PC-3 (cell line): ENCODE measurements at regions not wholly inside any gene's neighbourhood (a gene's known extent, or its start where the extent isn't known, plus 50 kb on each side); places are given as distances from the start of the nearest gene placed in this dataset.

ENCODE experiments used
- ATAC-seq: fragments of 200-7000 bp; cut with Tn5 transposase; 2 replicates; pipeline ENCODE4 v1.9.1; 2020; ENCODE audit warnings: mild to moderate bottlenecking, moderate library complexity
- BruUV-seq: library from RNA; stranded (reverse); fragments of 400-500 nt; replicated peaks from 2 replicates; lab custom pipeline; 2021; lab: Mats Ljungman, UMichigan
- CTCF ChIA-PET: fragments of 300-600 bp; sonication (Branson Sonifier 250); formaldehyde crosslinking; loops from one replicate; lab custom pipeline; 2022; ENCODE audit warnings: antibody characterized with exemption; lab: Charles Lee
- POLR2A ChIA-PET: fragments of 300-600 bp; sonication (Branson Sonifier 250); formaldehyde crosslinking; loops from one replicate; lab custom pipeline; 2022; ENCODE audit warnings: antibody characterized with exemption; ENCODE audit not compliant: unreplicated experiment; lab: Charles Lee
- DNase-seq: peaks from one replicate; pipeline ENCODE4 v3.0.0-alpha.2; 2015
- H2AFZ ChIP-seq: fragments of 300-600 bp; sonication (generic); 2 replicates; pipeline ENCODE4 v1.6.0; 2016; ENCODE audit warnings: antibody characterized with exemption, low read length
- H3F3A ChIP-seq: fragments of 300-600 bp; sonication (generic); one replicate; pipeline ENCODE4 v1.6.0; 2017; ENCODE audit warnings: antibody characterized with exemption, low read length, control low read depth, mild to moderate bottlenecking; ENCODE audit not compliant: unreplicated experiment
- H3K27ac ChIP-seq: fragments of 300-600 bp; sonication (generic); 2 replicates; pipeline ENCODE4 v1.5.1; 2016; ENCODE audit warnings: mild to moderate bottlenecking, low read length
- H3K27me3 ChIP-seq: fragments of 300-600 bp; sonication (generic); 2 replicates; pipeline ENCODE4 v1.6.1; 2016; ENCODE audit warnings: low read length, mixed read lengths
- H3K36me3 ChIP-seq: fragments of 300-600 bp; sonication (generic); 2 replicates; pipeline ENCODE4 v1.6.1; 2016; ENCODE audit warnings: low read depth, mixed run types, low read length, mixed read lengths
- H3K4me1 ChIP-seq: fragments of 300-600 bp; sonication (generic); 2 replicates; pipeline ENCODE4 v1.5.1; 2016; ENCODE audit warnings: low read length; ENCODE audit not compliant: insufficient read depth
- H3K4me2 ChIP-seq: fragments of 300-600 bp; sonication (generic); 2 replicates; pipeline ENCODE4 v1.6.0; 2016; ENCODE audit warnings: low read length
- H3K4me3 ChIP-seq: fragments of 300-600 bp; sonication (generic); 2 replicates; pipeline ENCODE4 v1.5.1; 2016; ENCODE audit warnings: mild to moderate bottlenecking, low read length, mixed read lengths
- H3K79me2 ChIP-seq: fragments of 300-600 bp; sonication (generic); 2 replicates; pipeline ENCODE4 v1.6.1; 2017; ENCODE audit warnings: low read length, mixed read lengths
- H3K9ac ChIP-seq: fragments of 300-600 bp; sonication (generic); 2 replicates; pipeline ENCODE4 v1.6.0; 2016; ENCODE audit warnings: mild to moderate bottlenecking, low read length
- H3K9me2 ChIP-seq: fragments of 300-600 bp; sonication (generic); replicated peaks from 2 replicates; pipeline ENCODE4 v1.6.1; 2016; ENCODE audit warnings: mixed run types, low read length, mixed read lengths
- H3K9me3 ChIP-seq: fragments of 300-600 bp; sonication (generic); 2 replicates; pipeline ENCODE4 v1.6.1; 2016; ENCODE audit warnings: low read length, mixed read lengths
- H4K20me1 ChIP-seq: fragments of 300-600 bp; sonication (generic); 2 replicates; pipeline ENCODE4 v1.6.1; 2016; ENCODE audit warnings: low read length, mixed read lengths
- EZH2 ChIP-seq: fragments of 300-600 bp; sonication (generic); IDR thresholded peaks from one replicate; pipeline ENCODE4 v1.6.1; 2017; ENCODE audit warnings: antibody characterized with exemption, mild to moderate bottlenecking, low read length; ENCODE audit not compliant: unreplicated experiment
- EZH2phosphoT487 ChIP-seq: fragments of 300-600 bp; sonication (generic); IDR thresholded peaks from 2 replicates; pipeline ENCODE4 v1.6.1; 2018; ENCODE audit warnings: mild to moderate bottlenecking, antibody characterized with exemption, low read length, borderline replicate concordance
- intact Hi-C: fragments of 100-400 bp; cut with micrococcal nuclease; formaldehyde crosslinking; loops from 2 replicates; pipeline ENCODE4 v1.9.0; 2023
- TF ChIP-seq, protein P1 (sequence below): fragments of 300-600 bp; sonication (generic); conservative IDR thresholded peaks from 2 replicates; pipeline ENCODE4 v1.5.1; 2017; ENCODE audit warnings: antibody characterized with exemption, low read depth, mild to moderate bottlenecking, low read length

DNA sequence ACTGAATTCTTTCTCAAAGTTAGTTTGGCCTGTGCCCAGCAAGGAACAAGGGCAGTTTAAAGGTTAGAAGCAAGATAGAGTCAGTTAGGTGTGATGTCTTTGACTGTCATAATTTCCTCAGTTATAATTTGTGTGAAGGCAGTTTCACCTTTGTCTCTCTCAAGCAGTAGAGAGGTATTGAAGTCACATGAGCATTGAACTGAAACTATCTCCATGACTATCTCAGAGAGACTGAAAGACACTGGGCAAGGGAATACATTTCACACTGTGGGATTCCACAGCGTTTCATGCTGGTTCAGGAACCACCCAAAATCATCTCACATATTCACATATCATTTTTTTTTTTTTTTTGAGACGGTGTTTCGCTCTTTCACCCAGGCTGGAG, 366.1 kb downstream of the PREX1 start:
- Histone ChIP-seq H3F3A (no peaks in the 10 kb centered on the region), H3K79me2 (no peaks in the 10 kb centered on the region), H3K9me3 (no peaks in the 10 kb centered on the region), H3K27me3 (peaks cover 86% of the 10 kb centered on the region), H3K9me2 (no peaks in the 10 kb centered on the region), H3K4me2 (no peak overlapping the region), H3K9ac (no peak overlapping the region), H3K4me1 (no peaks in the 10 kb centered on the region), H4K20me1 (no peaks in the 10 kb centered on the region), H2AFZ (no peak overlapping the region), H3K36me3 (no peaks in the 10 kb centered on the region), H3K4me3 (no peak overlapping the region), H3K27ac (no peak overlapping the region)
- no peak for ATAC-seq
- no TSS peak for BruUV-seq
- no peak for DNase-seq
- TF ChIP-seq EZH2, result no peak
- TF ChIP-seq EZH2phosphoT487, result no peak
- TF ChIP-seq, protein P1, sequence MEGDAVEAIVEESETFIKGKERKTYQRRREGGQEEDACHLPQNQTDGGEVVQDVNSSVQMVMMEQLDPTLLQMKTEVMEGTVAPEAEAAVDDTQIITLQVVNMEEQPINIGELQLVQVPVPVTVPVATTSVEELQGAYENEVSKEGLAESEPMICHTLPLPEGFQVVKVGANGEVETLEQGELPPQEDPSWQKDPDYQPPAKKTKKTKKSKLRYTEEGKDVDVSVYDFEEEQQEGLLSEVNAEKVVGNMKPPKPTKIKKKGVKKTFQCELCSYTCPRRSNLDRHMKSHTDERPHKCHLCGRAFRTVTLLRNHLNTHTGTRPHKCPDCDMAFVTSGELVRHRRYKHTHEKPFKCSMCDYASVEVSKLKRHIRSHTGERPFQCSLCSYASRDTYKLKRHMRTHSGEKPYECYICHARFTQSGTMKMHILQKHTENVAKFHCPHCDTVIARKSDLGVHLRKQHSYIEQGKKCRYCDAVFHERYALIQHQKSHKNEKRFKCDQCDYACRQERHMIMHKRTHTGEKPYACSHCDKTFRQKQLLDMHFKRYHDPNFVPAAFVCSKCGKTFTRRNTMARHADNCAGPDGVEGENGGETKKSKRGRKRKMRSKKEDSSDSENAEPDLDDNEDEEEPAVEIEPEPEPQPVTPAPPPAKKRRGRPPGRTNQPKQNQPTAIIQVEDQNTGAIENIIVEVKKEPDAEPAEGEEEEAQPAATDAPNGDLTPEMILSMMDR, result no peak
- intact Hi-C loops, result no loop called here
- ChIA-PET CTCF (no interaction called here), POLR2A (no interaction called here)

DNA sequence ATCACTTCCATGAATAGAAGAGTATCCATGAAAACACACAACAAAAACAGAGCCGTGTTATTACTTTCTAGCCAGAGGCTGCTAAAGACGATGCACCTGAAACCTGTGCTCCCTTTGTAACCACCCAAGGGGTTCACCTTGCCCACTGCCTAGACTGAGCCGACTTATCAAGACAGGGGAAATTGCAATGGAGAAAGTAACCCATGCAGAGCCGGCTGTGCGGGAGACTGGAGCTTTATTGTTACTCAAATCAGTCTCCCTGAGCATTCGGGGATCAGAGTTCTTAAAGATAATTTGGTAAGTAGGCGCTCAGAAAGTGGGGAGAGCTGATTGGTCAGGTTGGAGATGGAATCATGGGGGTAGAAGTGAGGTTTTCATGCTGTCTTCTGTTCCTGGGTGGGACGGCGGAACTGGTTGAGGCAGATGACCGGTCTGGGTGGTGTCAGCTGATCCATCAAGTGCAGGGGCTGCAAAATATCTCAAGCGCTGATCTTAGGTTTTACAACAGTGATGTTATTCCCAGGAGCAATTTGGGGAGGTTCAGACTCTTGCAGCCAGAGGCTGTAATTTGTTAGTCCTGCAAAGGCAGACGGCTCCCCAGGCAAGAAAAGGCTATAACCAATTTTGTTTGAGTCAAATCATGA, 366.6 kb downstream of the PREX1 start:
- intact Hi-C loops, result no loop called here
- H3K9me3 ChIP-seq, result no peaks in the 10 kb centered on the region
- no peaks in the 10 kb centered on the region for H3K9me2 ChIP-seq
- BruUV-seq, result no TSS peak
- DNase-seq (no peak), ATAC-seq (no peak)
- no peaks in the 10 kb centered on the region for H3K36me3 ChIP-seq
- H3K27me3 ChIP-seq, result peaks cover 87% of the 10 kb centered on the region
- H3K4me1 ChIP-seq, result no peaks in the 10 kb centered on the region
- no peak overlapping the region for H3K4me2 ChIP-seq
- no peak overlapping the region for H2AFZ ChIP-seq
- no peak overlapping the region for H3K4me3 ChIP-seq
- TF ChIP-seq, protein P1, result no peak
- no peak for TF ChIP-seq EZH2
- no peak for TF ChIP-seq EZH2phosphoT487
- no peak overlapping the region for H3K27ac ChIP-seq
- H4K20me1 ChIP-seq, result no peaks in the 10 kb centered on the region
- ChIA-PET POLR2A (no interaction called here), CTCF (no interaction called here)
- H3K79me2 ChIP-seq, result no peaks in the 10 kb centered on the region
- no peak overlapping the region for H3K9ac ChIP-seq
- no peaks in the 10 kb centered on the region for H3F3A ChIP-seq

DNA sequence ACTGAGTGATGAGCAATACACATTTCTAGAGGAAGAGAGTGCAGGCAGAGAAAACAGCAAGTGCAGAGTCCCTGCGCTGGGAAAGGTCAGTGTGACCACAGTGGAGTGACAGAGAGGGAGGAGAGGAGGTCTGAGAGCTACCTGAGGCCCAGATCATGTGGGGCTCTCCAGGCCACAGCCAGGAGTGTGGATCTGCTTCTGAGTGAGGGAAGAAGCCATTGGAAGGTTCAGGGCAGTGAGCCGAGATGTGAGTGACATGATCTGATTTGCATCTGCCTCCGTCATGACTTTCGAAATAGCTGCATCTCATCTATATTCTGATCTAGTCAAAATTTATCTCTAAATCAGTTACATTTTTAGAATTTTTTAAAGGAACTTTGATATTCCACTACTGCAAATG, 367.1 kb downstream of the PREX1 start:
- intact Hi-C loops, result no loop called here
- TF ChIP-seq, protein P1, result no peak
- TF ChIP-seq EZH2phosphoT487, result no peak
- TF ChIP-seq EZH2, result no peak
- Histone ChIP-seq H3K4me2 (no peak overlapping the region), H3F3A (no peaks in the 10 kb centered on the region), H3K9me2 (no peaks in the 10 kb centered on the region), H3K36me3 (no peaks in the 10 kb centered on the region), H3K27me3 (peaks cover 87% of the 10 kb centered on the region), H3K9me3 (no peaks in the 10 kb centered on the region), H3K4me3 (no peak overlapping the region), H3K4me1 (no peaks in the 10 kb centered on the region), H4K20me1 (no peaks in the 10 kb centered on the region), H3K9ac (no peak overlapping the region), H2AFZ (no peak overlapping the region), H3K27ac (no peak overlapping the region), H3K79me2 (no peaks in the 10 kb centered on the region)
- DNase-seq (no peak), ATAC-seq (no peak)
- BruUV-seq, result no TSS peak
- POLR2A ChIA-PET, result no interaction called here
- CTCF ChIA-PET, result no interaction called here
